ENCODE measurements at regions not wholly inside any gene's neighbourhood (a gene's known extent, or its start where the extent isn't known, plus 50 kb on each side); places are given as distances from the start of the nearest gene placed in this dataset.

GRCh38 chr13:78981913-78982312 lies 323.0 kb upstream of the OBI1 start:
- no peak for DNase-seq (ENCODE audit: low read depth in 2 of 2)

- DNase-seq (ENCODE audit: low read depth in 2 of 2) = no peak
These were observed 320.4 kb upstream of the OBI1 start for GRCh38 chr13:78979349-78979748.

- peak; percentile 72 to 80 for DNase-seq (ENCODE audit: low read depth in 2 of 2)
These were observed 319.5 kb upstream of the OBI1 start for GRCh38 chr13:78978381-78978998.

- DNase-seq (ENCODE audit: low read depth in 2 of 2) = no peak
These were observed 318.4 kb upstream of the OBI1 start for GRCh38 chr13:78977311-78977710.

- no peak for DNase-seq (ENCODE audit: low read depth in 2 of 2)
These were observed 317.7 kb upstream of the OBI1 start for GRCh38 chr13:78976696-78977095.

- DNase-seq (ENCODE audit: low read depth in 2 of 2) = no peak
These were observed 313.6 kb upstream of the OBI1 start for GRCh38 chr13:78972561-78972960.

- no peak for DNase-seq (ENCODE audit: low read depth in 2 of 2)
These were observed 312.5 kb upstream of the OBI1 start for GRCh38 chr13:78971355-78972025.

GRCh38 chr13:78960881-78961280 lies 301.9 kb upstream of the OBI1 start:
- no peak for DNase-seq (ENCODE audit: low read depth in 2 of 2)

GRCh38 chr13:78958006-78958405 lies 299.1 kb upstream of the OBI1 start:
- DNase-seq (ENCODE audit: low read depth in 2 of 2) = no peak

GRCh38 chr13:78940455-78941130 lies 281.6 kb upstream of the OBI1 start:
- no peak for DNase-seq (ENCODE audit: low read depth in 2 of 2)

- DNase-seq (ENCODE audit: low read depth in 2 of 2) = no peak
These were observed 275.4 kb upstream of the OBI1 start for GRCh38 chr13:78934336-78934735.

GRCh38 chr13:78915015-78915414 lies 256.1 kb upstream of the OBI1 start:
- DNase-seq (ENCODE audit: low read depth in 2 of 2) = no peak

GRCh38 chr13:78913656-78914055 lies 254.7 kb upstream of the OBI1 start:
- no peak for DNase-seq (ENCODE audit: low read depth in 2 of 2)

GRCh38 chr13:78910147-78910546 lies 251.2 kb upstream of the OBI1 start:
- DNase-seq (ENCODE audit: low read depth in 2 of 2) = no peak

GRCh38 chr13:78909276-78909675 lies 250.3 kb upstream of the OBI1 start:
- DNase-seq (ENCODE audit: low read depth in 2 of 2) = no peak

- DNase-seq (ENCODE audit: low read depth in 2 of 2) = no peak
These were observed 248.1 kb upstream of the OBI1 start for GRCh38 chr13:78907006-78907405.

- DNase-seq (ENCODE audit: low read depth in 2 of 2) = no peak
These were observed 238.2 kb upstream of the OBI1 start for GRCh38 chr13:78897200-78897599.

GRCh38 chr13:78884571-78884970 lies 225.6 kb upstream of the OBI1 start:
- no peak for DNase-seq (ENCODE audit: low read depth in 2 of 2)

- DNase-seq (ENCODE audit: low read depth in 2 of 2) = no peak
These were observed 222.8 kb upstream of the OBI1 start for GRCh38 chr13:78881751-78882150.

- no peak for DNase-seq (ENCODE audit: low read depth in 2 of 2)
These were observed 222.1 kb upstream of the OBI1 start for GRCh38 chr13:78881054-78881453.

GRCh38 chr13:78876915-78877549 lies 218.1 kb upstream of the OBI1 start:
- peak in 1 of 2 donors; percentile 1 for DNase-seq (ENCODE audit: low read depth in 2 of 2)

- DNase-seq (ENCODE audit: low read depth in 2 of 2) = no peak
These were observed 217.0 kb upstream of the OBI1 start for GRCh38 chr13:78875792-78876580.

All from lung microvascular endothelial cell (primary cell).